OCI-LY1 (cell line): ENCODE measurements at regions not wholly inside any gene's neighbourhood (a gene's known extent, or its start where the extent isn't known, plus 50 kb on each side); places are given as distances from the start of the nearest gene placed in this dataset.

Experiments
- EZH2 ChIP-seq: fragments of 200-600 bp; sonication (generic), shearing (Covaris generic); IDR thresholded peaks from 2 replicates; pipeline ENCODE4 v1.8.0; 2017; ENCODE audit warnings: borderline replicate concordance, mixed run types, mild to moderate bottlenecking, antibody characterized with exemption, low read length, moderate library complexity, mixed read lengths
- TF ChIP-seq, protein P1 (sequence below): fragments of 200-600 bp; sonication (generic), shearing (Covaris generic); IDR thresholded peaks from 2 replicates; pipeline ENCODE4 v1.5.1; 2017; ENCODE audit warnings: mild to moderate bottlenecking, antibody characterized with exemption, low read length, moderate library complexity, mixed read lengths

DNA sequence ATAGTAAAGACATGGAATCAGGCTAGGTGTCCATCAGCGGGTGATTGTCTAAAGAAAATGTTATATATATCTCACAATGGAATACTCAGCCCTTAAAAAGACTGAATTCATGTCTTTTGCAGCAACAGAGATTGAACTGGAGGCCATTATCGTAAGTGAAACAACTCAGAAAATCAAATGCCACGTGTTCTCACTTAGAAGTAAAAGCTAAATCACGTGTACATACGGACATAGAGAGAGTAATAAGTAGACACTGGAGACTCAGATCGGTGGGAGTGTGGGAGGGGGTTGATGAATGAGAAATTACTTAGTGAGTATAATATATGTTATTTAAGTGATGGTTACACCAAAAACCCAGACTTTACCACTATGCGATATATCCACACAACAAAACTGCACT is 266.3 kb upstream of the PPFIA2 start:
- TF ChIP-seq, protein P1, sequence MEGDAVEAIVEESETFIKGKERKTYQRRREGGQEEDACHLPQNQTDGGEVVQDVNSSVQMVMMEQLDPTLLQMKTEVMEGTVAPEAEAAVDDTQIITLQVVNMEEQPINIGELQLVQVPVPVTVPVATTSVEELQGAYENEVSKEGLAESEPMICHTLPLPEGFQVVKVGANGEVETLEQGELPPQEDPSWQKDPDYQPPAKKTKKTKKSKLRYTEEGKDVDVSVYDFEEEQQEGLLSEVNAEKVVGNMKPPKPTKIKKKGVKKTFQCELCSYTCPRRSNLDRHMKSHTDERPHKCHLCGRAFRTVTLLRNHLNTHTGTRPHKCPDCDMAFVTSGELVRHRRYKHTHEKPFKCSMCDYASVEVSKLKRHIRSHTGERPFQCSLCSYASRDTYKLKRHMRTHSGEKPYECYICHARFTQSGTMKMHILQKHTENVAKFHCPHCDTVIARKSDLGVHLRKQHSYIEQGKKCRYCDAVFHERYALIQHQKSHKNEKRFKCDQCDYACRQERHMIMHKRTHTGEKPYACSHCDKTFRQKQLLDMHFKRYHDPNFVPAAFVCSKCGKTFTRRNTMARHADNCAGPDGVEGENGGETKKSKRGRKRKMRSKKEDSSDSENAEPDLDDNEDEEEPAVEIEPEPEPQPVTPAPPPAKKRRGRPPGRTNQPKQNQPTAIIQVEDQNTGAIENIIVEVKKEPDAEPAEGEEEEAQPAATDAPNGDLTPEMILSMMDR: no peak
- no peak for TF ChIP-seq EZH2
